Activated T-helper 1 cell treated with anti-CD3 and anti-CD28 coated beads, Interleukin-2, amount 50 U/mL, for 16 hours (primary cell): ENCODE measurements at regions not wholly inside any gene's neighbourhood (a gene's known extent, or its start where the extent isn't known, plus 50 kb on each side); places are given as distances from the start of the nearest gene placed in this dataset.

Experiments
- DNase-seq, 2 donors: peaks; one replicate each; pipeline ENCODE4 v3.0.0-alpha.2; 2020; ENCODE audit warnings: low read depth in 1 of 2, low spot score in 1 of 2

- no peak for DNase-seq
Measured at GRCh38 chr2:118622913-118623312, 224.5 kb downstream of the EN1 start.

GRCh38 chr2:118622108-118622507, 225.3 kb downstream of the EN1 start:
- no peak for DNase-seq

GRCh38 chr2:118618279-118618678, 229.2 kb downstream of the EN1 start:
- DNase-seq, result no peak

GRCh38 chr2:118616432-118616831, 231.0 kb downstream of the EN1 start:
- no peak for DNase-seq

GRCh38 chr2:118614841-118615271, 232.6 kb downstream of the EN1 start:
- DNase-seq, result no peak

- no peak for DNase-seq
Measured at GRCh38 chr2:118613737-118614136, 233.7 kb downstream of the EN1 start.

- DNase-seq, result no peak
Measured at GRCh38 chr2:118611691-118612090, 235.8 kb downstream of the EN1 start.

- DNase-seq, result no peak
Measured at GRCh38 chr2:118609138-118609537, 238.3 kb downstream of the EN1 start.

GRCh38 chr2:118607641-118608040, 239.8 kb downstream of the EN1 start:
- no peak for DNase-seq

- DNase-seq, result no peak
Measured at GRCh38 chr2:118604811-118605210, 242.6 kb downstream of the EN1 start.

- no peak for DNase-seq
Measured at GRCh38 chr2:118604371-118604770, 243.1 kb downstream of the EN1 start.

- no peak for DNase-seq
Measured at GRCh38 chr2:118599141-118599540, 248.3 kb downstream of the EN1 start.

GRCh38 chr2:118596620-118597019, 250.8 kb downstream of the EN1 start:
- no peak for DNase-seq

- no peak for DNase-seq
Measured at GRCh38 chr2:118593257-118593656, 254.2 kb downstream of the EN1 start.

GRCh38 chr2:118591223-118591622, 256.2 kb downstream of the EN1 start:
- no peak for DNase-seq

GRCh38 chr2:118589721-118590120, 257.7 kb downstream of the EN1 start:
- DNase-seq, result no peak

GRCh38 chr2:118588850-118589249, 258.6 kb downstream of the EN1 start:
- no peak for DNase-seq

GRCh38 chr2:118586312-118586711, 261.1 kb downstream of the EN1 start:
- no peak for DNase-seq

- no peak for DNase-seq
Measured at GRCh38 chr2:118584877-118585276, 262.6 kb downstream of the EN1 start.

- DNase-seq, result no peak
Measured at GRCh38 chr2:118584062-118584749, 263.2 kb downstream of the EN1 start.

GRCh38 chr2:118582058-118582457, 265.4 kb downstream of the EN1 start:
- no peak for DNase-seq

- no peak for DNase-seq
Measured at GRCh38 chr2:118580651-118581050, 266.8 kb downstream of the EN1 start.

- DNase-seq, result no peak
Measured at GRCh38 chr2:118580107-118580506, 267.3 kb downstream of the EN1 start.
